NCI-H2081 treated with DMSO at 0.1 percent for 48 hours (cell line): ENCODE measurements at regions not wholly inside any gene's neighbourhood (a gene's known extent, or its start where the extent isn't known, plus 50 kb on each side); places are given as distances from the start of the nearest gene placed in this dataset.

Source experiments
- DNase-seq: peaks from one replicate; lab custom pipeline; 2025; lab: John Stamatoyannopoulos, UW

- DNase-seq: no peak
These were observed 132.5 kb upstream of the OSR1 start for GRCh38 chr2:19490846-19491435.

- DNase-seq: no peak
These were observed 129.7 kb upstream of the OSR1 start for GRCh38 chr2:19488009-19488691.

GRCh38 chr2:19484736-19485135 is 126.3 kb upstream of the OSR1 start:
- no peak for DNase-seq

GRCh38 chr2:19480673-19481072 is 122.2 kb upstream of the OSR1 start:
- no peak for DNase-seq

GRCh38 chr2:19479666-19480065 is 121.2 kb upstream of the OSR1 start:
- DNase-seq: no peak

GRCh38 chr2:19478409-19478808 is 120.0 kb upstream of the OSR1 start:
- no peak for DNase-seq

- DNase-seq: no peak
These were observed 117.9 kb upstream of the OSR1 start for GRCh38 chr2:19476327-19476726.

- DNase-seq: no peak
These were observed 115.7 kb upstream of the OSR1 start for GRCh38 chr2:19474128-19474527.

GRCh38 chr2:19473350-19473749 is 114.9 kb upstream of the OSR1 start:
- no peak for DNase-seq

- DNase-seq: no peak
These were observed 114.1 kb upstream of the OSR1 start for GRCh38 chr2:19472391-19472978.

GRCh38 chr2:19471491-19471890 is 113.1 kb upstream of the OSR1 start:
- DNase-seq: no peak

GRCh38 chr2:19465978-19466377 is 107.6 kb upstream of the OSR1 start:
- no peak for DNase-seq

GRCh38 chr2:19462256-19462645 is 103.8 kb upstream of the OSR1 start:
- DNase-seq: no peak

- no peak for DNase-seq
These were observed 103.3 kb upstream of the OSR1 start for GRCh38 chr2:19461504-19462255.

GRCh38 chr2:19460761-19461160 is 102.3 kb upstream of the OSR1 start:
- DNase-seq: no peak

GRCh38 chr2:19458427-19459003 is 100.1 kb upstream of the OSR1 start:
- DNase-seq: no peak

- DNase-seq: no peak
These were observed 99.4 kb upstream of the OSR1 start for GRCh38 chr2:19457809-19458208.

- no peak for DNase-seq
These were observed 98.4 kb upstream of the OSR1 start for GRCh38 chr2:19456705-19457309.

- DNase-seq: no peak
These were observed 95.7 kb upstream of the OSR1 start for GRCh38 chr2:19454125-19454524.

- no peak for DNase-seq
These were observed 84.3 kb upstream of the OSR1 start for GRCh38 chr2:19442731-19443130.

GRCh38 chr2:19439081-19439480 is 80.7 kb upstream of the OSR1 start:
- DNase-seq: no peak

GRCh38 chr2:19435815-19436214 is 77.4 kb upstream of the OSR1 start:
- no peak for DNase-seq
